ENCODE measurements at regions not wholly inside any gene's neighbourhood (a gene's known extent, or its start where the extent isn't known, plus 50 kb on each side); places are given as distances from the start of the nearest gene placed in this dataset.
A peak's percentile ranks its signal among the peaks of the same experiment; 100 is the strongest.

DNA sequence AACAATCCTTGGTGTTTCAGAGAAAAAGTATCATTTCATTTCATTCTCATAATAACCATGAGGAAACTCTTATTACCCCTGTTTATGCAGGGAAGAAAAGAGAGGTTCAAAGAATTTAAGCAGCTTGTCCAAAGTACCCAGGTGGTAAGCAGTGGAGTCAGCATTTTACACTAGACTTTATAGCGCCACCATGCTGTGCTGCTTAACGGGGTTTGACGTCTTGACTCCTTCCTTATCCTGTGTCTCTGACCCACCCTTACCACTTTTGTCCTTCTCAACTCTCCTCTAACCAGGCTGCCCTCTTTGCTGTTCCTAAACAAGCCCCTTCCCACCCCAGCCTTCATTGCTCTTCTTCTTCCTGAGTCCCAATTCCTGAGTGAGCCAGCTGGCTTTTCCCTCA lies 117.0 kb upstream of the AHR start:
- Histone ChIP-seq H4K20me1 (ENCODE audit: insufficient read depth, low read length) (no peaks in the 10 kb centered on the region), H3K4me3 (ENCODE audit: low read depth, low read length, poor library complexity, severe bottlenecking) (no peak overlapping the region), H3K4me1 (ENCODE audit: insufficient read depth, low read length, severe bottlenecking) (no peaks in the 10 kb centered on the region), H3K36me3 (ENCODE audit: insufficient read depth, low read length) (no peaks in the 10 kb centered on the region), H3F3A (ENCODE audit: insufficient read depth, low read length) (no peaks in the 10 kb centered on the region), H3K9ac (ENCODE audit: low read length) (no peak overlapping the region), H3K79me2 (ENCODE audit: insufficient read depth, low read length) (no peaks in the 10 kb centered on the region), H3K9me2 (ENCODE audit: low read depth, low read length) (no peaks in the 10 kb centered on the region), H2AFZ (ENCODE audit: low read length) (no peak overlapping the region), H3K27me3 (ENCODE audit: insufficient read depth, low read length) (no peaks in the 10 kb centered on the region), H3K27ac (ENCODE audit: low read depth, low read length, poor library complexity, severe bottlenecking) (no peak overlapping the region), H3K4me2 (ENCODE audit: low read length) (no peak overlapping the region), H3K9me3 (ENCODE audit: low read length) (no peaks in the 10 kb centered on the region)
- no peak for TF ChIP-seq EZH2 (IDR thresholded peaks at IDR 0.05; ENCODE audit: borderline replicate concordance, low read length)
- TF ChIP-seq, protein P1, sequence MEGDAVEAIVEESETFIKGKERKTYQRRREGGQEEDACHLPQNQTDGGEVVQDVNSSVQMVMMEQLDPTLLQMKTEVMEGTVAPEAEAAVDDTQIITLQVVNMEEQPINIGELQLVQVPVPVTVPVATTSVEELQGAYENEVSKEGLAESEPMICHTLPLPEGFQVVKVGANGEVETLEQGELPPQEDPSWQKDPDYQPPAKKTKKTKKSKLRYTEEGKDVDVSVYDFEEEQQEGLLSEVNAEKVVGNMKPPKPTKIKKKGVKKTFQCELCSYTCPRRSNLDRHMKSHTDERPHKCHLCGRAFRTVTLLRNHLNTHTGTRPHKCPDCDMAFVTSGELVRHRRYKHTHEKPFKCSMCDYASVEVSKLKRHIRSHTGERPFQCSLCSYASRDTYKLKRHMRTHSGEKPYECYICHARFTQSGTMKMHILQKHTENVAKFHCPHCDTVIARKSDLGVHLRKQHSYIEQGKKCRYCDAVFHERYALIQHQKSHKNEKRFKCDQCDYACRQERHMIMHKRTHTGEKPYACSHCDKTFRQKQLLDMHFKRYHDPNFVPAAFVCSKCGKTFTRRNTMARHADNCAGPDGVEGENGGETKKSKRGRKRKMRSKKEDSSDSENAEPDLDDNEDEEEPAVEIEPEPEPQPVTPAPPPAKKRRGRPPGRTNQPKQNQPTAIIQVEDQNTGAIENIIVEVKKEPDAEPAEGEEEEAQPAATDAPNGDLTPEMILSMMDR (IDR thresholded peaks at IDR 0.05; ENCODE audit: low read length), result peak; percentile 20; the same call in 1 of the 2 replicates

DNA sequence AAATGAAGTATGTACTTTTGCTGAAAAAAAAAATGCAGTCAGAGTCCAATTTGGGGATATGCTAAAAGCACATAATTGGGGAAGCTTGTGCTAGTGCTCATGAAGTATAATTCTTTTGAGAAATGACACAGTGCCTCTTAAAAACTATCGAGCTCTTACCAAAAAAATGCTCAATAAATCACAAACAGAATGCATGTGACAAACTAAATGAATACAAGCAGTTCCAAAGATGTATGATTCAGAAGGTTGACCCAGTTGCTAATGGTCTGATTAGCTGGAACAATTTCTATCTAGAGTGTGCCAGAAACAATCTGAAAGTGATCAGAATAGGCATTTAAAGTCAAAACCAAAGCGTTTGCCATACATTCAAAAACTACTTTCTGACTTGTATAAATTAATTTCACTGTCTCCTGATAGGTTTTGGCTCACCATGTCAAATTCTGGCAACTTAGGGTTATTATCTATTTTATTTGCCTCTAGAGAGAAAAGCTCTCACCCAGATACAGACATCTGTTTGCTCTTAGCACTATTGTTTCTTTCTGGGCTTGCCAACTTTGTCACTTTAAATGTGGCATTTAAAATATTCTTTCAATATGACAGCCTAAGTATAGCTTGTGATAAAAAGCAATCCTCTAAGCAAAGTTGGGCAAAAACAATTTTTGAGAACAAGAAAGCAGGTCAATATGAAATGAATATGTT lies 114.7 kb upstream of the AHR start:
- Histone ChIP-seq H3K4me3 (ENCODE audit: low read depth, low read length, poor library complexity, severe bottlenecking) (no peak overlapping the region), H3K36me3 (ENCODE audit: insufficient read depth, low read length) (no peaks in the 10 kb centered on the region), H3K4me2 (ENCODE audit: low read length) (no peak overlapping the region), H3K9me2 (ENCODE audit: low read depth, low read length) (no peaks in the 10 kb centered on the region), H3K4me1 (ENCODE audit: insufficient read depth, low read length, severe bottlenecking) (no peaks in the 10 kb centered on the region), H3K79me2 (ENCODE audit: insufficient read depth, low read length) (no peaks in the 10 kb centered on the region), H2AFZ (ENCODE audit: low read length) (no peak overlapping the region), H3F3A (ENCODE audit: insufficient read depth, low read length) (no peaks in the 10 kb centered on the region), H3K9ac (ENCODE audit: low read length) (no peak overlapping the region), H3K9me3 (ENCODE audit: low read length) (no peaks in the 10 kb centered on the region), H4K20me1 (ENCODE audit: insufficient read depth, low read length) (no peaks in the 10 kb centered on the region), H3K27ac (ENCODE audit: low read depth, low read length, poor library complexity, severe bottlenecking) (no peak overlapping the region), H3K27me3 (ENCODE audit: insufficient read depth, low read length) (no peaks in the 10 kb centered on the region)
- TF ChIP-seq EZH2 (IDR thresholded peaks at IDR 0.05; ENCODE audit: borderline replicate concordance, low read length), result no peak
- TF ChIP-seq, protein P1 (IDR thresholded peaks at IDR 0.05; ENCODE audit: low read length), result no peak

DNA sequence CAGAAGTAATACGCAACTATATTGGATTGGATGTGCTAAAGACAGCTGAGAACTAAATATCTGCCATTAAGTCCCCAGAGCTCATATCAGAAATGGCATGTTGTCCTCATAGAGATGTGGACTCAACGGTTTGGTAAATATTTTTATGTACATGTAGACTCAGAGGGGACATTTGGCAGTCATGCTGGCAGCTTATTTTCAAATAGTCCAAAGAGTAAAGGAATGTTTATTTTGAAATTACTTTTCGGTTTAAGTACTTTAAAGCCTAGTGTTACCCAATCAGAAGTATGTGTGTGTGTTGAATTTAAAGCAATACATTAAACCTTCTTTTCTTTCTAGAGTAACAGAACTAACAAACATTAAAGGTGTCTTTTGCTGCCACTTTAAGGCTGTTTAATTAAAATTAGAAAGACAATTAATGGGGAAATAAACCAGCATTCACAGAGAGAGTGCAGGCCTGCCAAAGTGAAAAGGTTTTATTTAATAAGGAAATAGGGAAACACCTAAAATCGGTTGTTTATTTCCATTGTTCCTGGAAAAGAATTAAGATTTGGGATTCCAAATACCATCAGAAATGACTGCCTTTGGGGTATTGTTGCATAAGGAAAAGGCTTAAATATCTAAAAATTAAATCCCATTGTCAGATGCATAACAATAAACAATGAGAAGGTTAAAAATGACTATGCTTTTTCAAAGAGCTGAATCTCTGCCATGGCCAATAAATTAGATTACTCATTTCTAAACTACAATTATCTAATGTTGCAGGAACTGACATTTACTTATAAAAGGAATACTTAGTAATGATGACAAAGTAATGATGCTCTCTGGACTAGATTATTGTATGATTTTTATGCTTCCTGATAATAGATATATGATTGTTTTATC lies 113.4 kb upstream of the AHR start:
- Histone ChIP-seq H3K27ac (ENCODE audit: low read depth, low read length, poor library complexity, severe bottlenecking) (no peak overlapping the region), H3K79me2 (ENCODE audit: insufficient read depth, low read length) (no peaks in the 10 kb centered on the region)

More for the DNA sequence above, 113.4 kb upstream of the AHR start:
- Histone ChIP-seq H3K27me3 (ENCODE audit: insufficient read depth, low read length) (no peaks in the 10 kb centered on the region), H3K9me3 (ENCODE audit: low read length) (no peaks in the 10 kb centered on the region), H3K4me1 (ENCODE audit: insufficient read depth, low read length, severe bottlenecking) (no peaks in the 10 kb centered on the region), H3K4me3 (ENCODE audit: low read depth, low read length, poor library complexity, severe bottlenecking) (no peak overlapping the region), H3F3A (ENCODE audit: insufficient read depth, low read length) (no peaks in the 10 kb centered on the region), H3K36me3 (ENCODE audit: insufficient read depth, low read length) (no peaks in the 10 kb centered on the region), H3K9me2 (ENCODE audit: low read depth, low read length) (no peaks in the 10 kb centered on the region), H3K4me2 (ENCODE audit: low read length) (no peak overlapping the region), H2AFZ (ENCODE audit: low read length) (no peak overlapping the region), H3K9ac (ENCODE audit: low read length) (no peak overlapping the region), H4K20me1 (ENCODE audit: insufficient read depth, low read length) (no peaks in the 10 kb centered on the region)
- TF ChIP-seq EZH2 (IDR thresholded peaks at IDR 0.05; ENCODE audit: borderline replicate concordance, low read length), result no peak
- TF ChIP-seq, protein P1 (IDR thresholded peaks at IDR 0.05; ENCODE audit: low read length), result no peak
